GM18858 (cell line): ENCODE measurements at regions not wholly inside any gene's neighbourhood (a gene's known extent, or its start where the extent isn't known, plus 50 kb on each side); places are given as distances from the start of the nearest gene placed in this dataset.

Experiments used
- ATAC-seq: cut with Tn5 transposase; IDR thresholded peaks from one replicate; pipeline ENCODE4 v1.9.1; 2021; ENCODE audit not compliant: unreplicated experiment

DNA sequence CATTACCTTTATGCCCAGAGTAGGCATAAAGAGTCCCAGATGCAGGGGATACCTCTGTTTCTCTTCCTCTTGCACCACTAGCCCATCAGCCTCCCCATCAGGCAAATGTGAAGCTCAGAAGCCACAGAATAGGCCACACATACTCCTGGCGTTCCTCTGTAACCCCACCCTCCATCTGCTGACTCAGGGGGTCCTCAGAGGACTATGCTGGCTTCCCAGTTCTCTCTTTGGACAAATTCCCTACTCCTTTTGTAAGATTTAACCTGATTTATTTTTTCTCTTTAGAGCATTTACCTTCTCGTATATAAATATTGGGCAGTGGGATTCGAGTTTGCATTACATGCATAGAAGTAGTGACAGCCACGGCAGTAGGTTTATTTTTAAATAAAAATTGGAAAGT is 262.3 kb upstream of the CADM1 start:
- no peak for ATAC-seq

DNA sequence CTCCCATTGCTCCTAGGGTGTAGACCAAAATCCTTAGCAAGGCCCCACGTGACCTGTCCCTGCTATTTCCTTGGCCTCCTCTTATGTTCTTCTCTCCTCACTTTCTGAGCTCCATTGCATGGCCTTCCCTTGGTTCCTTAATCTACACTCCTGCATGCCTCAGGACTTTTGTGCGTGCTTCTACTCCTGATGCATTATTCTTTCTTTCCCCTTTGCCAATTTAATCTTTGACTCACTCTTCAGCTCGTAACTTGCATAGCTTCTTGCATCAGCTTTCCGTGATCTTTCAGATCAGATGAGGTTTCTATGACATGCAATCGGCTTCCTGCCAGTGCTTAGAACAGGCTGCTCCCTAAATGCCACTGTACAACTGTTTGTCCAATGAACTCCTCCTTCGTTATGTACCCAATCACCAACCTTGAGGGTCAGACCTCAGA is 261.6 kb upstream of the CADM1 start:
- no peak for ATAC-seq

DNA sequence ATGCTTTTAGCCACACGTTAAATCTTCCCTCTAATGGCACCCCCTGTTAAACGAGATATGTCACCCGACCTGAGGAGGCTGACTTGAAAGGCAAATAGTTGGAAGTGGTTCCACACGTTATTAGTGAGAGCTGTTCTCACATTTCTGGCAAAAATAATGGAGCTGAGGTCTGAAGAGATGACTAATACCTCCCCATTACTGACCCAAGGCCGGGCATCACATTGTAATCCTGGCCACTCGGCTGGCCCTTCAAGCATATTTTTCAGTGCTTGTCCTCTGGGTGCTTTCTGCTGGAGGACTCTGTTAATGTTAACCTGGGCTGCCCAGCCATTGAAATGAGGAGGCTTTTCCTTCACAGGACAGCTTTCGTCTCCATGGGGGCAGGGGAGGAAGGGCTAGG is 260.0 kb upstream of the CADM1 start:
- ATAC-seq, result no peak

DNA sequence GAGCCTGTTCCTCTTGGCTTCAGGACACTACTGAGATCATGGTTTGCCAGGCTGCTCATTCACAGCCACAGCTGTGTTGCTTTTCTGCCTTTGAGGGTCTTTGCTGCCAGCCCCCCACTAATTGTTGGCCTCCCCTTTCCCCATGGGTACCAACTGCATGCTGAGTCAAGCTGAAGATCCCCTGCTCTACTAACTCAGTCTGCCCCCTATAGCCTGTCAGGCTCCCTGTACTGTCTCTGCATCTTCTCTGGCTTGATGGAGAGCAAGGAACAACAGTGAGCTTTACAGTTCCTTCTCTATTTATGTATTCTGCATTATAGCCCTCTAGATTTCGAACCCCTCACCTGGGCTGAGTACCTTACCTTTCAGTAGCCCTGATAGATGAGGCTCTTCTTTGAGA is 257.6 kb upstream of the CADM1 start:
- no peak for ATAC-seq

DNA sequence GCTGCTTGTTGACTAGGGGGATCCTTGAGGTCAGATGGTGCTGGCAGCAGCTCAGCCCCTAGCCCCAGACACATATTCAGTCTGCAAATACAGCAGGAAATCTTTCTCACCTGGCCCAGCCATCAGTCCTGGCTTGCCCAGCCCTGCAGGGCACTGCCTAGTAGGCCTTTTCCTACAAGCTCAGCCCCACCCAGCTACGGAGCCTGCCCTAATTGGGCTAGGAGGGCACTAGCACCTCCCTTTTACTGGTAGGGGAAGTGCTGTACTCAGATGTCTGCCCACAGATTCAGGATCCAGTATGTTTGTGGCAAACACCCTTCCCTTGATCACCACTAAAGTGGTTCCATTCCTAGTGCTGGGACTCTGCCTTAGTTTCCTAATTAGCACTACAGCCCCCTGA is 257.1 kb upstream of the CADM1 start:
- ATAC-seq, result no peak

DNA sequence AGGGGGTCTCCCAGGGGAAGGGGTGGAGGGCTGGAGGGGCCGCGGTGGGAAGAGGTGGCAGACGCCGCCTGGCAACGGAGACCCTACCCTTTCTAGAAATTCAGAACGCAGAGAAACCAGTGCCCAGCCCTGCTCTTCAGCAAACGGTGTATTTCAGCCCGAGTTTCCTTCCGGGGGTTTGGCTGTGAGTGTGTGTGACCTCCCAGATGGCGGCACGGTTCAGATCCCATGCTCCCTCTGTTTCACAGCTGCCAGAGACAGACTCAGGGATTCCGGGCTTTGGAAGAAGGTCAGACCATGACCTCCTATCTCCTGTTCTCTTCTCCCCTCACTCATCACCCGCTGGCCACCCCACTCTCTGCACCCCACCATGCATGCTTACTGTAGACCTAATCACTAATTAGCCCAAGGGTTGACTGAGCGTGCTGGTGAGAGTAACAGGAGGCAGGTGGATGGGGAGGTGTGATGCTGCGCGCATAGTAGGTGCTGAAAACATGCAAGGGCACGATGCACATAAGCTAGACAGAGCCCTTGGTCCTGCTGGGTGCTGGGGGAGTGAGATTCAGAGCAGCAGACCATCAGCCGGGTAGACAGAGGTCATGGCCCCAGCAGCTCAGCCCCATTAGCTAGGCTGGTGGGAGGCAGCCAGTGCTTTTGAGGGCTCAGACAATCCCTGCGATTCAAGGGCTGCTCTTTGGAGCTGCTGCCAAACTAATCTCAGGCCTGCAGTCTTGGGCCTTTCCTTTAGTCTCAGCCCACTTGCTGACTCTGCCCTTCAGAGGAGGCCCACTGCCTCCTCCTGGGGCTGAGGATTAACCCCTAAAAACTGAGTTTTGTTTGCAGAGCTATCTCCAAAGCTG is 256.5 kb upstream of the CADM1 start:
- no peak for ATAC-seq

DNA sequence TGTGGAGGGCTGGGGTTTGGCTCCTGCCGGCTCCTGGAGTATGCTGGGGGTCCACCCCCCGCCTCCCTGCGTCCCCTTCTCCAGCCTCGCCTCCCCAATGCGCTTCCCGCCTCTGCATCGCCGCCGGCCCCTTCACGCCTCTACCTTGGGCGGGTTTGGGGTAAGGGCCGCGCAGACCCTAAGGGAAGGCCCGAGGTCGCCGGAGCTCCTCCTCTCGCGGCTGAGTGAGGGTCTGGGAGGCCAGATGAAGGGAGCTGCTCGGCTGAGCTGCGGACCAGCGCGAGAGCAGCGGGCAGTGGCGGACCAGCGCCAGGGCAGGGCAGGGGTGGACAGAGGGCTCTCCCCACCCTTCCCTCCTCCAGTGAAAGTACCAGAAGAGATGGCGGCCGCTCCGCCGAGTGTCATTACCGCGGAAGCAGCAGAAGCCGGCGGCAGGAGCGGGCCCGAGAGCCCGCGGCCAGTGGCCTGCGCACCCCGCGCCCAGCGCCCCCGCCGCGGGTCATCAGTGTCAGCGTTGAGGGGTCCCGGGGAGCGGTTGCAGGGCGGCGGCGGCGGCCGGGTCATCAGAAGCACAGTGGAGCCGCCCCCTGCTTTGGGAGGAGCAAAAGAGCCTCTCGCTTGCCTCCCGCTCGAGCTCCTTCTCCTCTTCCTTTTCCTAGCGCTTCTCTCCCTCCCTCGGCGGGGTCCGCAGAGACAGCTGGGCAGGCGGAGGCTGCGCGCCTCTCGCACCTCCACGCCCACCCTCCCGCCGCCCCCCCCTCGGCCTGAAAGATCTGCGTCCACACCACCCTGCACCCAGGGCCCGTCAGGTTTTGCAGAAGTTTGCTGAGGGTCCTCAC is 255.6 kb upstream of the CADM1 start:
- no peak for ATAC-seq

DNA sequence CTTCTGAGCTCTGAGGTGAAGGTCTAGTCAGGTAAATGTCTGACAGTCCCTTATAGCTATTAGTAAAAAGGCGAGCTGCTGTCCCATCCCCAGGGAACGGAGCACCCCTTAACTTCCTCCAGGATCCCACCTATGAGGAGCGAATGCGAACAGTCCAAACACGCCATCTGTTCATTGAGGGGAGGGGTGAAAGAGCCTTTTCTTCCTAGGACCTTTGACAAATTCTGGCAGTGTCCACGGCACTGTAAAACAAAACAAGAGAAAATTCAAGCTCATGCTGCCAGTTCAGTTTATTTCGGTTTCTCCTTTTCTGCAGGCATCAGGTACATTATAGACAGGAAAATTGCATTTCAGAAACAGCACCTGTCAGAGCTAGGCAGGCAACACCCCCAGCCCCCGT is 253.8 kb upstream of the CADM1 start:
- ATAC-seq, result no peak

DNA sequence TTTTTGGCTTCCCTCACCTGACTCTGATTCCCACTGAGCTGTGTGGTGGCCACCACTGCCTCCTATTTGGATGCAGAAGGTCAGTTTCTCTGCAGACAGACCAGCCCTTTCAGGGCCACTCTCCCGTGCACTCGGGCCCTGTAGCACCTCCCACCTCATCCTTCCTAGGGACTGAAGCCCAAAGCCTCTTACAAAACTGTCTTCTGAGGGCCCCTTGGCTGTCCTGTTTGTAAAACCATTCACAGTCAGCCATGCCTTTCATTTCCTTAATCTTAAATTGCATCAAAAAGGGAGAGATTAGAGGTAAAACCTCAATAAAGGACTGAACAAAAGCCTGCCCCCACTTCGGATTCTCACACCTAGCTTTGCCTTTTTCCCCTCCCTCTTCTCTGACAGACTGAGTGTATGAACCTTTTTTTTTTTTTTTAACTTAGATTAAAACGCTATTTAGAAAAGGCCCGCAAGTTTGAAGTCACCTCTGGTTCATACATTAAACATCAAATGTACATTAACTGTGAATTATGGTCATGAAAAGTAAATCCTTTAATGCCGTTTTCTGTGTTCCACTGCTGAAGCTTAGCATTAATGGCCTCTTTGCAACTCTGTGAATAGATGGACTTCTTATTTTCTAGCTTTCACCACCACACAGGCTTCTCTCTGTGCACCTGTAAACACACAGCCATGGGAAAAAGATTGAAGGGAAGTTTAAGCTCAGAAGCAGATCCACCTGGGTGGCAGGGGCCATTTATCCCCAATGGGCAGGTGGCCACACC is 247.2 kb upstream of the CADM1 start:
- no peak for ATAC-seq

DNA sequence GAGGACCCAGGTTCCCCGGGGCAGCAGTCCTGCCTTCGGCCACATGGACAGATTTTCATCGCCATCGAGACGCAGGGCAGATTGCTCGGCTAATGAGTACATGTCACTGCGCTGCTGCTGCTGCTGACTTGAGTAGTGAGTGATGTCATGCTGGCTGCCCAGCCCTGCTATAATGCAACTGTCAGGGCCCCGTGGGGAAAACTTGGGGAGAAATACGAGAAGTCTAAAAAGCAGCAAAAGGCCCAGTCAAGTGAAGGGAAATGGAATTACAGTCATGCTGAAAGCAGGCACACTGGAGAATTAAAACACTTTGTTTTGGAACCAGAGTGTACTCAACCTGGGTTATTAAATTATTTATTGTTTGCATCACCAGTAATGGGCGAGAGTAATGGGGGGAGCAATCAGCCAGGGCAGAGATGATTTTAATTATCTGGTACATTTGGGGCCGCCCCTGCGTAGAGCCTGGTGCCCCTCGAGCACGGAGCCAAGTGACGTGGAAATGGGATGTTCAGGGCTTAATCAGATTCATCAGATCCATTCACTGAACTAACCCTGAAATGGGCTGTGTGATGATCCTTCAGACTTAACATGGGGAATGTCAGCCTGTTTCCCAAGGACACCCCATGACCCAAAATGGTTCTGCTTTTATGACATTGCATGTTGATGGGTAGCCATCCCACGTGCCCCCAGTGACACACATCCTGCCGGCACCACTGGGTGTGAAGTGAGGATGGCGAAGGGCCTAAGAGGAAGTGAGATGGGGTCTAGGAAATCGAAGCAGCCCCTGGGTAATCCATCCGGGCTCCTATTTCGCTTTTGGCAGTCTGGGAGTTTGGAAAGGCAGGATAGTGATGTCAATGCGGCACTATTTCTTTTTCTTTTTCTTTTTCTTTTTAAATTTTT is 241.6 kb upstream of the CADM1 start:
- ATAC-seq, result no peak

DNA sequence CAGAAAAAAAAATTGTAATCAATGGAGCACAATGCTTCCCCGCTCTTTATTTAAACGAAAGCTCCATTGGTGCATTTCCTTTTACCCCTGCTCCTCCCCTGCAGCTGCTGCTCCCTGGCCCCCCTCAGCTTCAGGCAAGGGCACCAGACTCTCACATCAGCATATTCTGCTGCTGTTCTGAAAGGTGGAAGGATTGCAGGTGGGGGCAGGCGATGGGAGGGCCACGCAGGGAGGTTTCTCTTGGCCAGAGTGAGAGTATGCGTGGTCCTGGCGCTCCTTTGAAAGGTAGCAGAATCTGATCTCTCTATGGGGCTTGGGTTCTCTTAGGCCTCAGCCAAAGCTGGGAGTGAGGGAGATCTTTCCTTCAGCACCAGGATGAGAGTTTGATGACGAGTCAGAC is 240.9 kb upstream of the CADM1 start:
- ATAC-seq, result no peak

DNA sequence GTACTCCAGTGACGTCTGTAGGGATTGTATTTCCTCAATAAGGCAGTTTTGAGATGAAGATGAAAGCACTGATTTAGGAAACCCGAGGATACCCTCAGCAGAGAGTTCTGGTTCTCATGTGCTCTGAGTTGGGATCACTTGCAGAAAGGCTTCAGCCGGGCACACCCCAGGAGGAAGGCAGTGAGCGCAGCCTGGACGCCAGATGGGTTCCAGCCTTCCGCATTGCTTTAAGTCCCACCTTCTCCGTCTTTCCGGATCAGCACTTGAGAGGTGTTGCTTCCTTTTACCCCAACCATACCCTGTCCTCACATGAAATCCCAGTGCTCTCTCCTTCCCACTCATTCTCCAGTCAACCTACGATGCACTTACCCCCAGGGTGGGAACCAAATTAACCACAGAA is 239.5 kb upstream of the CADM1 start:
- no peak for ATAC-seq

DNA sequence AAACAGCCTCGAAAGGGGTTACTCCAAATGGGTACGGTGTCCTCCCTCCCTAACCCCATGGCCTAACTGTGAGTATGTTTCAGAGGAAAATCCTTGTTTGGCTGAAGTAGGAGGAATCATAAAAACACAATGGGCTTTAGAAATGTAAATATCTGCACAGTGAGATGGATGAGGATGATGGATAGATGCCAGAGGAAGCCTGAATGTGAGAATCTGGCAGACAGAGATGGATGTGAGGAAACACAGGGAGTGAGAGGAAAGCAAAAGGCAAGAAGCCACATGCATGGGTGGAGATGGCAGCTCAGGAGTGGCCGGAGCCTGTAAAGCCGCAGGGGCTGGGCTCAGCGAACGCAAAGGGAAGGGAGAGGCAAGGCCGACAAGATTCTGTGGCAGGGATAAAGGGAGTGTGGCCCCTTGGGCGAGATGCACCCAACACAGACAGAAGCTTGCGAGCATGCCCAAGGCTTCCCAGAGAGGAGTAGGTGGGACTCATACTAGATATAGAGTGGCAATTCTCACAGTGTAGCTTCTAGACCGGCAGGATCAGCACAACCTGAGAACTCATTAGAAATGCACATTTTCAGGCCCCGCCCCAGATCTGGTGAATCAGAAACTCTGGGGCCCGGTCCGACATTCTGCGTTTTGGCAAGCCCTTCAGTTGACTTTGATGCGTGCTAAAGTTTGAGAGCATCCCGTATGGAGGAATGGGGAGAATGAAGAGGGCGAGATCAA is 237.3 kb upstream of the CADM1 start:
- ATAC-seq, result no peak

DNA sequence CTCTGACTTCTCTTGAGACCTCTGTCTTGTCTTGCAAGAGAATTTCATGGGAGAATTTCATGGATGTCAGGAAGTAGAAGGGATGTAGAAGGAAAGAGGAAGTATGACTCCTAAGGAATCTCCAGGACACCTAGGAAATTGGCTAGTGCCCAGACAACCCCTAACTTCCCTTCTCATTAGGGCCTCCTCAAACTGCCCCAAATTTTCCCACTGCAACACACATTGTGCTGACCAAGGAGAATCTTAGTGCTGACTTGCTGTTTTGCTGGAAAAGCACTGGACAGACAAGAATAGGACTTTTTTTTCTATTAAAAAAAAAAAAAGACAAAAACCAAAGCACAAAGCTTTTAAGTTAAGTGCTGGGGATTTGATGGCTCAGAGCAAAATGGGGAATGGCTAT is 236.1 kb upstream of the CADM1 start:
- ATAC-seq, result no peak

DNA sequence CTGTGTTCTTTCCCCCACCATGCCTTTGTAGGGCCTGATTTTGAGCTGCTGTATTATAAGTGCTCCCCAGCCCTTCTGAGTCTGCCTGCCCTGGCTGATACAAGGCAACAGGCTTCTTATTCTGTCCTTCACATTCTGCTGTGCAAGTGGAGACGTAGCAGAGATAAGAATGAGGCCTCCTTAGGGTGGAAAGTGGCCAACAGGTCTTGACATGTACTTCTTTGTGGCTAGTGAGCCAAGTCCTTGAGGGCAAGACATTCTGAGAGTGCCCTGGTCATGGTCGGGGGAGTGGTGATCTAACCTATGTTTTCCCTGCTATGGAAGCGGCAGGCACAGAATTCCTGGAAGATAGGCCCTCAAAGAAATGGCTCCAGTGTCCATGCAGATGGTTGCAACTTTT is 235.7 kb upstream of the CADM1 start:
- ATAC-seq, result no peak

DNA sequence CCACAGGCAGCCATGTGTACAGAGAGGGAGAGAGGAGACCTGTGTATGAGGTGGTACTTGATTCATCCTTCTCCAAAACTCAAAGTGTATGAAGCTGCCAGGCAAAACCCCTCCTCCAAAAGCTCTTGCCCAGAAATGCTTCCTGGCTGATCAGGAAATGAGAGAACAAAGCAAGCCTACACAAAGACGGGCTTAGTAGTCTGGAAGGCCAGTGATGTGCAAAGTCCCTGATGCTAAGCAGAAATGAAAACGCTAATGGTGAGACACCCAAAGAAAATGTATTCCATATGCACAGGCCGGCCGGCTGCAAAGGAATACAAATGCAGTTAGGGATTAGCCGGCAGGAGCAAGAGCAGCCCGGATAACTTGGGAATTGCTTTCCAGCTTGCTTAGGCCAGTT is 234.9 kb upstream of the CADM1 start:
- no peak for ATAC-seq

DNA sequence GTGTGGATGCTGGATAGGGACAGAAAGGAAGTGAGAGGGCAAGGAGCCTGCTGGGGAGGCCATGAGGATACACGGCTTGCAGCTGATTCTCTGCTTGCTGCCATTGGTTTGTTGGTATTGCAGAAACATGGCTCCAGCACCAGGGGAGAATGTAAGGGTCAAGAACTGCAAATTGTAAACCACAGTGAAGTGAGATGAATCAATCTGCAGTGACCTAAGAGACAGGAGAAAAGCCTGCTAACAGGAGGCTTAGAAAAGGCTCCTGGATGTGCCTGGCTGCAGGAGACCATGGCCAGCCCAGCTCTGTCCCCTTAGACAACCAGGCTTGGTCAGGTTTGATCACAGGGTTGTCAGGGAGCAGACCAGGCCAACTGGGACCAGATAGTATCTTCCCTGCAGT is 233.7 kb upstream of the CADM1 start:
- no peak for ATAC-seq

DNA sequence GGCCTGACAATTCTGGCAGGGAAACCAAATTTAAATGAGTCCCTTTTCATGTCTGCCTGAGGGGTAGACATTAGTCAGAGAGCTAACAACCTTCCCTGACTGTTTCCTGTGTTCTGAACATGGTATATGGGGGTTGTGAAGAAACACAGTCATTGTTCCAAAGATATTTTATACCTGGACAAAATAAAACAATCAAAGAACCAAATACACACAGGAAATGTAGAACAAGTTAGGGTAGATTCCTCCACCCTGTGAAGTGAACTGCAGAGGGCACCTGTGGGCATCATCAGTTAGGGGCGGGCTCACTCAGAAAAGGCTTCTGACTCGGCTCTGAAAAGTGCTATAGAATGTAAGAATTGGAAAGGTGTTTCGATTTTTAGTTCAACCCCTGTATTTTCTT is 231.9 kb upstream of the CADM1 start:
- ATAC-seq, result no peak

DNA sequence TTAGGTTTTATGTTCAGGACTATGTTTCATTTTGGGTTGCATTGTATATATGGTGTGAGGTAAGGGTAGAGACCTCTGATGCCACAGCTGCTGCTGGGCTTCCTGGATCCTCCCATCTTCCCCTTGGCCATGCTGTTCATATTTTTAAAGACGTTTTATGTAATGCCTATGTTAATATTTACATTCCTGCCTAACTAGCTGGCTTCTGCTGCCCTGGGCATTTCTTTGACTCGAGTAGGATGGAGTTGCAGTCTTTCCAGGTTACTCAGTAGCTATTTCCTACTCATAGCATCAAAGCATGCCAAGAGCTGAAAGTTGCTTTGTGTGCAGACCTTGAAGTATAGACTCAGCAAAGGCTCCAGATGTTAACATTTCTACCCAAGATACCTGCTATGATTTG is 220.5 kb upstream of the CADM1 start:
- no peak for ATAC-seq

DNA sequence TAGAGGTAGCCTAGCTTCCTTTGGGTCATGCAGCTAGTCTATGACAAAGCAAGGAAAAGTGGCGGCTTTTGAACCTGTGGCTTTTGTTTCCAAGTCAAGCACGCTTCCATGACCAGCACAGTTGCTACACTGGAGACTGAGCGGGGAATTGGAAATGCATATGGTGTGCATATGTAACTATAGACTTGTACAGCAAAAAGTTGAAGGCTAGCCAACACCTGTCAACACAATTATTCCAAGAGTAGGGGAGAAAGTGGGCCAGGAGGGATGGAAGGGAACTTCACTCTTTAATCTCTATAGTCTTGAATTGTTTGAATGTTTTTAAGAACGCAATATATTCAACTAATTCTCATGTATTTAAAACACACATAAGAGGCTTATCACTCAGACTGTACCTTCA is 218.5 kb upstream of the CADM1 start:
- no peak for ATAC-seq
